NCI-H146 treated with DMSO at 0.1 percent for 48 hours (cell line): ENCODE measurements at regions not wholly inside any gene's neighbourhood (a gene's known extent, or its start where the extent isn't known, plus 50 kb on each side); places are given as distances from the start of the nearest gene placed in this dataset.

Experiments
- DNase-seq: peaks from one replicate; lab custom pipeline; 2025; ENCODE audit not compliant: unreplicated experiment; lab: John Stamatoyannopoulos, UW

- DNase-seq = no peak
Measured at GRCh38 chr4:156656896-156657295, 314.7 kb downstream of the PDGFC start.

GRCh38 chr4:156654410-156654809 lies 317.2 kb downstream of the PDGFC start:
- DNase-seq = no peak

- no peak for DNase-seq
Measured at GRCh38 chr4:156643826-156644225, 327.8 kb downstream of the PDGFC start.

- no peak for DNase-seq
Measured at GRCh38 chr4:156642161-156642560, 329.4 kb downstream of the PDGFC start.

- DNase-seq = no peak
Measured at GRCh38 chr4:156638925-156639605, 332.5 kb downstream of the PDGFC start.

DNA sequence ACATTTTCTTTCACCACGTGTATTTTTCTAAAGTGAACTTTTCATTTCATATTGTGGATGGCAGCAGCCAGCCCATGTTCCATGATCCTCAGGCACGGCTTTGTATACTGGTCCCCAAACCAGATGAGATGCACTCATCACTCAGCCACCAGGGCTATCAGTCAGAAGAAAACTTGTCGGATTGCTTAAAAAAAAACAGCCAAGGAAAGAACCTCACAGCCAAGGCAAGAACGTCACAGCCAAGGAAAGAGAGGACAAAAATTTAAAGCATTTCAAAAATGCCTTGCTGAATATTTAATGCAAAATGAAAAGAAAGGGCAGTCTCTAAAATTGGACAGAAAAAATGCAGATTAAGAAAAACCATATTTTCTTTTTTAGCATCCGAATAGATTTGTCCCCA lies 333.3 kb downstream of the PDGFC start:
- DNase-seq = no peak

GRCh38 chr4:156636381-156636780 lies 335.2 kb downstream of the PDGFC start:
- no peak for DNase-seq

GRCh38 chr4:156635051-156635450 lies 336.5 kb downstream of the PDGFC start:
- DNase-seq = no peak

GRCh38 chr4:156634612-156635011 lies 337.0 kb downstream of the PDGFC start:
- no peak for DNase-seq

DNA sequence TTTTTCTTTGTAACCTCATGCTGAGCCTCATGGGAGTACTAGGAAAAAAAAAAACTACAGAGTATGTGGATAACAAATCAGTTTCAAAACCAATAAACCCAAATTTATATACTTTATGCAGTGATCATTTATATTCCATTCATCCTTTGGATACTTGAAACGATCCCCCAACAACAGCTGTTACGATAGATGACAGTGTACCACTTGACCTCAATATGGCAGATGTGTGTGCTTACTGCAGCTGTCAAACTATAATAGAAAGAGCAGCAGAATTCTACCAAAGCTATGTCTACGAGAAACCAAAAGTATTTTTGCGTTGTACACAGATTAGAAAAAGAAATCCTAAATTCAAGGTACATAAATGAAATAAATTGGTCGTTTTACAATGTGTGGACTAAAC lies 337.8 kb downstream of the PDGFC start:
- no peak for DNase-seq

GRCh38 chr4:156628858-156629257 lies 342.7 kb downstream of the PDGFC start:
- DNase-seq = no peak

DNA sequence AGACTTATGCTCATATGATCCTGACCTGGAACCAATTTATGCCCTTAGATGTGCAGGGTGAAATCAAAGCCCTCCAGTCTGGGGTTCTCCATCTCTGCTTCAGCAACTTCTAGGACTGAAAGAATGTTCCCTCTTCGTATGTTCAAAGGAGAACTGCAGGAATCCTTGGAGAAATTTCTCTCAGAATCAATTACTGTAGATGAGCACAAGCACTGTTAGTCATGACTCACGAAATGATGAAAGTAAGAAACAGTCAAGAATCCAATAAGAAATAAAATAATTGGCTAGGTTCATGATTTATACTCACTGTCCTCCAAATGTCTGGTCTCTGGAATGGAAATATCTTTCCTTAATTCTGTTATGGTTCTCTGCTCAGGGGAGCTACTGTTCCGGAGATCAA lies 348.2 kb downstream of the PDGFC start:
- DNase-seq = no peak

- DNase-seq = no peak
Measured at GRCh38 chr4:156620786-156621185, 350.8 kb downstream of the PDGFC start.

- DNase-seq = no peak
Measured at GRCh38 chr4:156619154-156619934, 352.3 kb downstream of the PDGFC start.

GRCh38 chr4:156615066-156615531 lies 356.5 kb downstream of the PDGFC start:
- DNase-seq = no peak

GRCh38 chr4:156614536-156614935 lies 357.1 kb downstream of the PDGFC start:
- DNase-seq = no peak

- no peak for DNase-seq
Measured at GRCh38 chr4:156609421-156609820, 362.2 kb downstream of the PDGFC start.

- no peak for DNase-seq
Measured at GRCh38 chr4:156608651-156609050, 362.9 kb downstream of the PDGFC start.

GRCh38 chr4:156607478-156607857 lies 364.1 kb downstream of the PDGFC start:
- DNase-seq = no peak

DNA sequence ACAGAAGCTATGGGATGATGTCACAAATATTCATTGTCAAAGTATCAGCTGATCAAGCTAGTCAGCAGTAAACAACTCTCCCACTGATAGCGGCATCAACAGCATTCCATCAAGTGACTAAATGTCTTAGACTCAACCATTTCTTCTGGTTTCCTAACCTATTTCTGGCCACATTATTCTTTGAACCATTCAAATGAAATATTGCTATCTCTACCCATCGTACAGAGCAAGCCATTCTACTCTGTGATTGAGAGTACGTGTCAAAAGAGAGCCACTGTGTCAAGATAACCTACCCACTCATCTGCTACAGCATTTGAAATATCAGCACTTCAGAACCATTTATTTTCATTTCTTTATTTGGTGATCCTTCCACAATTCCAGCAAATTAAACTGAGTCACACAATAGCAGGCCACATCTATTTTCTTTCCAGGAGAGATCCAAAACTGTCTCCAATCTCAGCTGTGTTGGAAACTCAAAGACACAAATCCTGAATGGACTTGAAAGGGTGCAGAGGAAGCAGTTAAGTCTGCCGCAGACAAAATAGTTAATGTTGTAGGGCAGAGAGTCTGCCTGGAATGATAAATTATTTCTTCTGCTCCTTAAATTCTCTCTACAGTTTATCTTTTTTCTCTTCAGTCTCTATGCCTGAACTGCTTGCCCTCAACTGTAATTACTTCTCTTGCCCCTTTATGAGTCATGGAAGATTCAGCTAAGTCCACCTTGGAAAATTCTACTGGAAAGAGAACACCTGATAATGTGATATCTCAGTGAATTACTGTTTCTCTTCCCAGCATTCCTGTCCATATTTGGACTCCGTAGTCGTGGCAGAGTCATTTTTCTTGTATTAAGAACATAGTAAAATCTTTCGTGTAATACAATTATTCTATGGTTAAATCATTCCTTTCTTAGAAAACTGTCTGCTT lies 364.8 kb downstream of the PDGFC start:
- DNase-seq = no peak

DNA sequence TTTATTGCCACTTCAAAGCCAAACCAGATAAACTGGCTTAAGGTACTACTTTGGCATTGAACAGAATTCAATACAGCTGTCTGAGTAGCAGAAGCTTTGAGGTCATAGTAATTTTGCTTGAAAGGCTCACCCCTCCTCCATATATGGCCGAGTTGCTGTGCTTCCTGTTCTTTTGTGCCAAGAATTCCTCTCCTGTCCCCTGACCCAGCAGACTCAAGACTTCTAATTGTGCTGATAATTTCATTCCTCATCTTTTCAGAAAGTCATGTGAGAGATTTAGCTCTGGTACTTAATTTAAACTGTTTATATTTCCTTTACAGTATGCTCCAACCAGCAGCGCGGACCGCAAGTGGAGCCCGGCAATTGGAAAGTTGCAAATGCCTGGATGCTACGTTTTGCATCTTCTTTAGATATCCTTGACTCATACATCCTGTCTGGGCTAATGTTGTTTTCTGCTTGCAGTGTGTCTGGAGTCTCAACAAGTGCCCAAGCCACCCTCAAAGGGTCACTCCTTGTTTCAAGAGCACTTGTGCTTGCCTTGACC lies 373.4 kb downstream of the PDGFC start:
- DNase-seq = no peak
